ENCODE measurements at regions not wholly inside any gene's neighbourhood (a gene's known extent, or its start where the extent isn't known, plus 50 kb on each side); places are given as distances from the start of the nearest gene placed in this dataset.
"Not testable (repeated sequence)": the region's sequence is repeated elsewhere in the genome, so short reads cannot be mapped to it uniquely, and the experiment has no call there.

GRCh38 chr12:85448031-85448430 lies 168.0 kb downstream of the ALX1 start:
- no peak for FAIRE-seq
- TF ChIP-seq POLR2A (IDR thresholded peaks at IDR 0.05; ENCODE audit: low read depth, low read length): no peak
- no peak for DNase-seq (ENCODE audit: insufficient read length, low spot score)

GRCh38 chr12:85448548-85449139 lies 168.6 kb downstream of the ALX1 start:
- FAIRE-seq (no peak), DNase-seq (ENCODE audit: insufficient read length, low spot score) (no peak)
- TF ChIP-seq POLR2A (IDR thresholded peaks at IDR 0.05; ENCODE audit: low read depth, low read length): no peak

- DNase-seq (ENCODE audit: insufficient read length, low spot score) (no peak), FAIRE-seq (no peak)
- no peak for TF ChIP-seq POLR2A (IDR thresholded peaks at IDR 0.05; ENCODE audit: low read depth, low read length)
Measured at GRCh38 chr12:85457016-85457415, 177.0 kb downstream of the ALX1 start.

- TF ChIP-seq POLR2A (IDR thresholded peaks at IDR 0.05; ENCODE audit: low read depth, low read length): no peak
- DNase-seq (ENCODE audit: insufficient read length, low spot score) (no peak), FAIRE-seq (no peak)
Measured at GRCh38 chr12:85461127-85461526, 181.1 kb downstream of the ALX1 start.

GRCh38 chr12:85462888-85463287 lies 182.9 kb downstream of the ALX1 start:
- no peak for FAIRE-seq
- no peak for DNase-seq (ENCODE audit: insufficient read length, low spot score)
- TF ChIP-seq POLR2A (IDR thresholded peaks at IDR 0.05; ENCODE audit: low read depth, low read length): no peak

GRCh38 chr12:85466890-85467289 lies 186.9 kb downstream of the ALX1 start:
- DNase-seq (ENCODE audit: insufficient read length, low spot score) (no peak), FAIRE-seq (no peak)
- no peak for TF ChIP-seq POLR2A (IDR thresholded peaks at IDR 0.05; ENCODE audit: low read depth, low read length)

GRCh38 chr12:85468356-85469157 lies 188.5 kb downstream of the ALX1 start:
- FAIRE-seq: peak; percentile 92
- DNase-seq (ENCODE audit: insufficient read length, low spot score): no peak
- no peak for TF ChIP-seq POLR2A (IDR thresholded peaks at IDR 0.05; ENCODE audit: low read depth, low read length)

GRCh38 chr12:85469158-85470086 lies 189.4 kb downstream of the ALX1 start:
- DNase-seq (ENCODE audit: insufficient read length, low spot score); FAIRE-seq: not testable (repeated sequence)

- not testable (repeated sequence) for FAIRE-seq; DNase-seq (ENCODE audit: insufficient read length, low spot score)
Measured at GRCh38 chr12:85475277-85475676, 195.3 kb downstream of the ALX1 start.

GRCh38 chr12:85476756-85477155 lies 196.7 kb downstream of the ALX1 start:
- no peak for TF ChIP-seq POLR2A (IDR thresholded peaks at IDR 0.05; ENCODE audit: low read depth, low read length)
- DNase-seq (ENCODE audit: insufficient read length, low spot score) (no peak), FAIRE-seq (no peak)

GRCh38 chr12:85484387-85484786 lies 204.4 kb downstream of the ALX1 start:
- no peak for FAIRE-seq
- no peak for TF ChIP-seq POLR2A (IDR thresholded peaks at IDR 0.05; ENCODE audit: low read depth, low read length)
- no peak for DNase-seq (ENCODE audit: insufficient read length, low spot score)

GRCh38 chr12:85489194-85489593 lies 209.2 kb downstream of the ALX1 start:
- DNase-seq (ENCODE audit: insufficient read length, low spot score): no peak

GRCh38 chr12:85504164-85504563 lies 224.1 kb downstream of the ALX1 start:
- DNase-seq (ENCODE audit: insufficient read length, low spot score): no peak
- no peak for TF ChIP-seq POLR2A (IDR thresholded peaks at IDR 0.05; ENCODE audit: low read depth, low read length)
- no peak for FAIRE-seq

More at GRCh38 chr12:85489194-85489593, 209.2 kb downstream of the ALX1 start:
- no peak for TF ChIP-seq POLR2A (IDR thresholded peaks at IDR 0.05; ENCODE audit: low read depth, low read length)
- no peak for FAIRE-seq

GRCh38 chr12:85504624-85505023 lies 224.6 kb downstream of the ALX1 start:
- FAIRE-seq: no peak
- no peak for DNase-seq (ENCODE audit: insufficient read length, low spot score)
- no peak for TF ChIP-seq POLR2A (IDR thresholded peaks at IDR 0.05; ENCODE audit: low read depth, low read length)

All from H54 (cell line).